SK-N-SH (cell line): ENCODE measurements at regions not wholly inside any gene's neighbourhood (a gene's known extent, or its start where the extent isn't known, plus 50 kb on each side); places are given as distances from the start of the nearest gene placed in this dataset.
A peak's percentile ranks its signal among the peaks of the same experiment; 100 is the strongest.

ENCODE experiments used
- CTCF ChIA-PET: fragments of 300-600, 350-600 bp; formaldehyde crosslinking; extraction: SDS; loops from one replicate; lab custom pipeline; 2021; lab: Yijun Ruan, JAX
- POLR2A ChIA-PET: fragments of 350-600 bp; sonication (Branson Sonifier 250); formaldehyde crosslinking; extraction: SDS; loops from one replicate; lab custom pipeline; 2020; ENCODE audit warnings: antibody characterized with exemption, inconsistent platforms; lab: Yijun Ruan, JAX
- DNase-seq: peaks from one replicate; pipeline ENCODE4 v3.0.0; 2012
- H2AFZ ChIP-seq: fragments of 200-600 bp; sonication (generic); 2 replicates; pipeline ENCODE4 v1.8.1; 2016; ENCODE audit warnings: antibody characterized with exemption, mild to moderate bottlenecking, low read depth
- H3F3A ChIP-seq: fragments of 200-600 bp; sonication (generic); replicated peaks from 2 replicates; pipeline ENCODE3; 2016; ENCODE audit warnings: antibody characterized with exemption, mild to moderate bottlenecking; ENCODE audit not compliant: insufficient read depth
- H3K27ac ChIP-seq, 2 experiments: fragments of 200-500 bp in 1 of 2; fragments of 200-600 bp in 1 of 2; sonication (Bioruptor generic) in 1 of 2; sonication (generic), shearing (Covaris generic) in 1 of 2; 2 replicates each; pipeline versions ENCODE4 v1.5.1 to v1.6.1; 2014 to 2016; ENCODE audit warnings: low read depth in 2 of 2, inconsistent platforms in 1 of 2, low read length in 1 of 2, mild to moderate bottlenecking in 1 of 2, mixed read lengths in 1 of 2
- H3K27me3 ChIP-seq: fragments of 200-600 bp; sonication (generic), shearing (Covaris generic); 2 replicates; pipeline ENCODE4 v1.6.1; 2016; ENCODE audit warnings: mixed run types; ENCODE audit not compliant: insufficient read depth
- H3K36me3 ChIP-seq, 2 experiments: fragments of 200-500 bp in 1 of 2; fragments of 200-600 bp in 1 of 2; sonication (Bioruptor generic) in 1 of 2; sonication (generic) in 1 of 2; replicated peaks in 1 of 2; 2 replicates each; pipeline versions ENCODE3 to v1.5.1; 2014 to 2016; ENCODE audit warnings: low read length in 1 of 2, mild to moderate bottlenecking in 1 of 2; ENCODE audit not compliant: insufficient read depth in 2 of 2, control insufficient read depth in 1 of 2
- H3K4me1 ChIP-seq, 2 experiments: fragments of 200-500 bp in 1 of 2; fragments of 200-600 bp in 1 of 2; sonication (Bioruptor generic) in 1 of 2; sonication (generic), shearing (Covaris generic) in 1 of 2; 2 replicates each; pipeline versions ENCODE4 v1.5.1 to v1.6.1; 2014 to 2016; ENCODE audit warnings: low read depth in 1 of 2, low read length in 1 of 2, mixed run types in 1 of 2; ENCODE audit not compliant: insufficient read depth in 2 of 2, control insufficient read depth in 1 of 2
- H3K4me2 ChIP-seq: fragments of 200-600 bp; sonication (generic), shearing (Covaris generic); 2 replicates; pipeline ENCODE4 v1.6.1; 2017; ENCODE audit warnings: mixed run types
- H3K4me3 ChIP-seq, 2 experiments: fragments of 200-500 bp in 1 of 2; fragments of 200-600 bp in 1 of 2; sonication (Bioruptor generic) in 1 of 2; sonication (generic), shearing (Covaris generic) in 1 of 2; 2 replicates each; pipeline versions ENCODE4 v1.5.1 to v1.8.1; 2014 to 2016; ENCODE audit warnings: low read depth in 2 of 2, inconsistent platforms in 1 of 2, low read length in 1 of 2, mild to moderate bottlenecking in 1 of 2, mixed read lengths in 1 of 2, moderate library complexity in 1 of 2
- H3K79me2 ChIP-seq: fragments of 200-600 bp; sonication (generic); 2 replicates; pipeline ENCODE4 v1.8.1; 2017; ENCODE audit warnings: mild to moderate bottlenecking; ENCODE audit not compliant: insufficient read depth
- H3K9ac ChIP-seq: fragments of 200-600 bp; sonication (generic); 2 replicates; pipeline ENCODE4 v1.6.1; 2017; ENCODE audit warnings: mixed run types
- H3K9me2 ChIP-seq: fragments of 200-600 bp; sonication (generic); 2 replicates; pipeline ENCODE4 v1.6.1; 2017; ENCODE audit warnings: mixed run types
- H3K9me3 ChIP-seq: fragments of 200-600 bp; sonication (generic); 2 replicates; pipeline ENCODE4 v1.6.1; 2017; ENCODE audit warnings: mixed run types, mild to moderate bottlenecking, moderate library complexity
- H4K20me1 ChIP-seq: fragments of 200-600 bp; sonication (generic); 2 replicates; pipeline ENCODE4 v1.6.1; 2017; ENCODE audit warnings: mild to moderate bottlenecking, mixed run types; ENCODE audit not compliant: insufficient read depth
- ELF1 ChIP-seq: IDR thresholded peaks from 2 replicates; pipeline ENCODE4 v1.4.0; 2012
- EP300 ChIP-seq, 2 experiments: IDR thresholded peaks; 2 replicates each; pipeline versions ENCODE4 v1.4.0 to v1.6.1; 2012; ENCODE audit warnings: borderline replicate concordance in 1 of 2, low read depth in 1 of 2, low read length in 1 of 2
- EZH2phosphoT487 ChIP-seq: fragments of 200-600 bp; sonication (generic); IDR thresholded peaks from 2 replicates; pipeline ENCODE4 v1.6.1; 2017; ENCODE audit warnings: low read depth, mixed run types, mild to moderate bottlenecking, antibody characterized with exemption, moderate library complexity, borderline replicate concordance
- FOSL2 ChIP-seq: IDR thresholded peaks from 2 replicates; pipeline ENCODE4 v1.4.0; 2012; ENCODE audit warnings: low read depth, mild to moderate bottlenecking, moderate library complexity, borderline replicate concordance
- FOXM1 ChIP-seq: IDR thresholded peaks from 2 replicates; pipeline ENCODE4 v1.4.0; 2012; ENCODE audit warnings: low read depth, mild to moderate bottlenecking
- GABPA ChIP-seq: IDR thresholded peaks from 2 replicates; pipeline ENCODE4 v1.4.0; 2012; ENCODE audit warnings: low read depth, mild to moderate bottlenecking
- MXI1 ChIP-seq: IDR thresholded peaks from 2 replicates; pipeline ENCODE4 v1.6.1; 2012; ENCODE audit warnings: mild to moderate bottlenecking, low read depth, low read length, improper control_type of control experiment
- NRF1 ChIP-seq: IDR thresholded peaks from 2 replicates; pipeline ENCODE4 v1.6.1; 2012; ENCODE audit warnings: low read depth, mild to moderate bottlenecking, low read length
- RAD21 ChIP-seq: IDR thresholded peaks from 2 replicates; pipeline ENCODE4 v1.6.1; 2012; ENCODE audit warnings: mild to moderate bottlenecking, low read length
- RCOR1 ChIP-seq: fragments of 150-350 bp; IDR thresholded peaks from 2 replicates; pipeline ENCODE4 v1.6.1; 2017; ENCODE audit warnings: antibody characterized with exemption, low read length
- RFX5 ChIP-seq: IDR thresholded peaks from 2 replicates; pipeline ENCODE4 v1.6.1; 2012; ENCODE audit warnings: mild to moderate bottlenecking, improper control_type of control experiment, low read length
- RXRA ChIP-seq: IDR thresholded peaks from 2 replicates; pipeline ENCODE4 v1.4.0; 2012; ENCODE audit warnings: low read depth, mild to moderate bottlenecking, borderline replicate concordance
- SIN3A ChIP-seq: IDR thresholded peaks from 2 replicates; pipeline ENCODE4 v1.6.1; 2012; ENCODE audit warnings: low read depth, mild to moderate bottlenecking, low read length, moderate library complexity, borderline replicate concordance
- TAF1 ChIP-seq: IDR thresholded peaks from 2 replicates; pipeline ENCODE4 v1.6.1; 2012; ENCODE audit warnings: low read depth, mild to moderate bottlenecking, low read length, moderate library complexity, borderline replicate concordance
- TCF12 ChIP-seq: IDR thresholded peaks from 2 replicates; pipeline ENCODE4 v1.4.0; 2012
- TEAD4 ChIP-seq: IDR thresholded peaks from 2 replicates; pipeline ENCODE4 v1.4.0; 2012; ENCODE audit warnings: mild to moderate bottlenecking, borderline replicate concordance; ENCODE audit not compliant: insufficient read depth
- YY1 ChIP-seq: IDR thresholded peaks from 2 replicates; pipeline ENCODE4 v1.4.0; 2012; ENCODE audit warnings: low read depth, mild to moderate bottlenecking
- WGBS: methylation state at CpG from one replicate; pipeline ENCODE4 v1.1.6; 2017; ENCODE audit warnings: low lambda C conversion rate; 5-methylcytosine and 5-hydroxymethylcytosine counted together
- TF ChIP-seq, protein P1 (sequence below): IDR thresholded peaks from 2 replicates; pipeline ENCODE4 v1.4.0; 2012; ENCODE audit warnings: low read depth, borderline replicate concordance
- TF ChIP-seq, protein P2 (sequence below): IDR thresholded peaks from 2 replicates; pipeline ENCODE4 v1.4.0; 2012; ENCODE audit warnings: low read depth
- TF ChIP-seq, protein P3 (sequence below): fragments of 150-350 bp; IDR thresholded peaks from 2 replicates; pipeline ENCODE4 v1.6.1; 2017; ENCODE audit warnings: antibody characterized with exemption, low read length, low read depth, borderline replicate concordance
- TF ChIP-seq, protein P4 (sequence below): IDR thresholded peaks from 2 replicates; pipeline ENCODE4; 2012
- TF ChIP-seq, protein P5 (sequence below): fragments of 150-350 bp; IDR thresholded peaks from 2 replicates; pipeline ENCODE4 v1.6.1; 2016; ENCODE audit warnings: mild to moderate bottlenecking, low read depth, low read length
- TF ChIP-seq, protein P6 (sequence below): IDR thresholded peaks from 2 replicates; pipeline ENCODE4 v1.6.1; 2012; ENCODE audit warnings: mild to moderate bottlenecking, low read depth, low read length, moderate library complexity
- TF ChIP-seq, protein P7 (sequence below): IDR thresholded peaks from 2 replicates; pipeline ENCODE4 v1.4.0; 2012; ENCODE audit warnings: low read depth, borderline replicate concordance

DNA sequence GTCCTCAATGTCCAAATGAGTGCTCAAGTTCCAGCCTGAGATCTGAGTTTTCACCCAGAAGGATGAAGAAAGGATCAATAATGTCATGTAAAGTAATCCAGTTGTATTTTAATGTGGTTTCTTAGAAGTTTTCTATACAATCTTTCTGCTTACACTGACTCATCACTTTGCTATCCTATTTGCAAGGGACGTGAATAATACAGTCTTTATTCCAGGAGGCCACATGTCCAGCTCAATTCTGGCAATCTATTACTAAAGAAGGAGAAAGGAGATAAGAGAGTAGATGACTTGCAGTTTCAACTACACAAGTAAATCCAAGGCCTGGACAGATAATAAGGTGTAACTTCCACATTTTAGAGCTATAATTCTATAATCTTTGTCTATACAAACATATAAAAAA lies 601.1 kb upstream of the SETBP1 start:
- H3K4me3 ChIP-seq = 0 out of 4 replicates have a peak overlapping the region, but pooled peaks of 1 of the 2 experiments have one; percentile 9
- H3K27me3 ChIP-seq = no peaks in the 10 kb centered on the region
- peak overlapping the region; percentile 58 to 68 for H3K27ac ChIP-seq
- H3K4me2 ChIP-seq = peak overlapping the region; percentile 63; the same call in 1 of the 2 replicates
- 7% methylated on average over 1 of the region's 1 CpG for WGBS
- peaks cover 0 to 6% of the 10 kb centered on the region in 2 experiments for H3K36me3 ChIP-seq
- 0 out of 2 replicates have a peak, but pooled peaks cover 4% of the 10 kb centered on the region for H3K9me2 ChIP-seq
- no peak for DNase-seq
- CTCF ChIA-PET = no interaction called here
- H2AFZ ChIP-seq = peak overlapping the region; percentile 22; the same call in 1 of the 2 replicates
- POLR2A ChIA-PET = no interaction called here
- peaks cover 10% of the 10 kb centered on the region for H3F3A ChIP-seq
- no peak overlapping the region for H3K9ac ChIP-seq
- no peaks in the 10 kb centered on the region for H4K20me1 ChIP-seq
- H3K9me3 ChIP-seq = no peaks in the 10 kb centered on the region
- peaks cover 0 to 5% of the 10 kb centered on the region in 2 experiments; a peak in 2 of 4 replicates for H3K4me1 ChIP-seq
- no peaks in the 10 kb centered on the region for H3K79me2 ChIP-seq
- no peak for TF ChIP-seq RAD21
- no peak for TF ChIP-seq RCOR1
- TF ChIP-seq, protein P1, sequence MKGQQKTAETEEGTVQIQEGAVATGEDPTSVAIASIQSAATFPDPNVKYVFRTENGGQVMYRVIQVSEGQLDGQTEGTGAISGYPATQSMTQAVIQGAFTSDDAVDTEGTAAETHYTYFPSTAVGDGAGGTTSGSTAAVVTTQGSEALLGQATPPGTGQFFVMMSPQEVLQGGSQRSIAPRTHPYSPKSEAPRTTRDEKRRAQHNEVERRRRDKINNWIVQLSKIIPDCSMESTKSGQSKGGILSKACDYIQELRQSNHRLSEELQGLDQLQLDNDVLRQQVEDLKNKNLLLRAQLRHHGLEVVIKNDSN = peak; percentile 52; the same call in 1 of the 2 replicates
- no peak for TF ChIP-seq MXI1
- TF ChIP-seq ELF1 = no peak
- TF ChIP-seq RXRA = no peak
- TF ChIP-seq, protein P2, sequence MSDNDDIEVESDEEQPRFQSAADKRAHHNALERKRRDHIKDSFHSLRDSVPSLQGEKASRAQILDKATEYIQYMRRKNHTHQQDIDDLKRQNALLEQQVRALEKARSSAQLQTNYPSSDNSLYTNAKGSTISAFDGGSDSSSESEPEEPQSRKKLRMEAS = 0 out of 2 replicates have a peak, but pooled peaks have one; percentile 17
- TF ChIP-seq, protein P3, sequence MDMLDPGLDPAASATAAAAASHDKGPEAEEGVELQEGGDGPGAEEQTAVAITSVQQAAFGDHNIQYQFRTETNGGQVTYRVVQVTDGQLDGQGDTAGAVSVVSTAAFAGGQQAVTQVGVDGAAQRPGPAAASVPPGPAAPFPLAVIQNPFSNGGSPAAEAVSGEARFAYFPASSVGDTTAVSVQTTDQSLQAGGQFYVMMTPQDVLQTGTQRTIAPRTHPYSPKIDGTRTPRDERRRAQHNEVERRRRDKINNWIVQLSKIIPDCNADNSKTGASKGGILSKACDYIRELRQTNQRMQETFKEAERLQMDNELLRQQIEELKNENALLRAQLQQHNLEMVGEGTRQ = no peak
- peak; percentile 43; the same call in 1 of the 2 replicates for TF ChIP-seq TEAD4
- TF ChIP-seq SIN3A = no peak
- no peak for TF ChIP-seq TAF1
- TF ChIP-seq FOSL2 = peak; percentile 73; the same call in 1 of the 2 replicates
- no peak for TF ChIP-seq RFX5
- TF ChIP-seq, protein P4, sequence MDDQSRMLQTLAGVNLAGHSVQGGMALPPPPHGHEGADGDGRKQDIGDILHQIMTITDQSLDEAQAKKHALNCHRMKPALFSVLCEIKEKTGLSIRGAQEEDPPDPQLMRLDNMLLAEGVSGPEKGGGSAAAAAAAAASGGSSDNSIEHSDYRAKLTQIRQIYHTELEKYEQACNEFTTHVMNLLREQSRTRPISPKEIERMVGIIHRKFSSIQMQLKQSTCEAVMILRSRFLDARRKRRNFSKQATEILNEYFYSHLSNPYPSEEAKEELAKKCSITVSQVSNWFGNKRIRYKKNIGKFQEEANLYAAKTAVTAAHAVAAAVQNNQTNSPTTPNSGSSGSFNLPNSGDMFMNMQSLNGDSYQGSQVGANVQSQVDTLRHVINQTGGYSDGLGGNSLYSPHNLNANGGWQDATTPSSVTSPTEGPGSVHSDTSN = peak; percentile 74
- no peak for TF ChIP-seq NRF1
- no peak; the same call in 1 of the 2 replicates for TF ChIP-seq GABPA
- TF ChIP-seq, protein P5, sequence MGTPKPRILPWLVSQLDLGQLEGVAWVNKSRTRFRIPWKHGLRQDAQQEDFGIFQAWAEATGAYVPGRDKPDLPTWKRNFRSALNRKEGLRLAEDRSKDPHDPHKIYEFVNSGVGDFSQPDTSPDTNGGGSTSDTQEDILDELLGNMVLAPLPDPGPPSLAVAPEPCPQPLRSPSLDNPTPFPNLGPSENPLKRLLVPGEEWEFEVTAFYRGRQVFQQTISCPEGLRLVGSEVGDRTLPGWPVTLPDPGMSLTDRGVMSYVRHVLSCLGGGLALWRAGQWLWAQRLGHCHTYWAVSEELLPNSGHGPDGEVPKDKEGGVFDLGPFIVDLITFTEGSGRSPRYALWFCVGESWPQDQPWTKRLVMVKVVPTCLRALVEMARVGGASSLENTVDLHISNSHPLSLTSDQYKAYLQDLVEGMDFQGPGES = no peak
- TF ChIP-seq, protein P6, sequence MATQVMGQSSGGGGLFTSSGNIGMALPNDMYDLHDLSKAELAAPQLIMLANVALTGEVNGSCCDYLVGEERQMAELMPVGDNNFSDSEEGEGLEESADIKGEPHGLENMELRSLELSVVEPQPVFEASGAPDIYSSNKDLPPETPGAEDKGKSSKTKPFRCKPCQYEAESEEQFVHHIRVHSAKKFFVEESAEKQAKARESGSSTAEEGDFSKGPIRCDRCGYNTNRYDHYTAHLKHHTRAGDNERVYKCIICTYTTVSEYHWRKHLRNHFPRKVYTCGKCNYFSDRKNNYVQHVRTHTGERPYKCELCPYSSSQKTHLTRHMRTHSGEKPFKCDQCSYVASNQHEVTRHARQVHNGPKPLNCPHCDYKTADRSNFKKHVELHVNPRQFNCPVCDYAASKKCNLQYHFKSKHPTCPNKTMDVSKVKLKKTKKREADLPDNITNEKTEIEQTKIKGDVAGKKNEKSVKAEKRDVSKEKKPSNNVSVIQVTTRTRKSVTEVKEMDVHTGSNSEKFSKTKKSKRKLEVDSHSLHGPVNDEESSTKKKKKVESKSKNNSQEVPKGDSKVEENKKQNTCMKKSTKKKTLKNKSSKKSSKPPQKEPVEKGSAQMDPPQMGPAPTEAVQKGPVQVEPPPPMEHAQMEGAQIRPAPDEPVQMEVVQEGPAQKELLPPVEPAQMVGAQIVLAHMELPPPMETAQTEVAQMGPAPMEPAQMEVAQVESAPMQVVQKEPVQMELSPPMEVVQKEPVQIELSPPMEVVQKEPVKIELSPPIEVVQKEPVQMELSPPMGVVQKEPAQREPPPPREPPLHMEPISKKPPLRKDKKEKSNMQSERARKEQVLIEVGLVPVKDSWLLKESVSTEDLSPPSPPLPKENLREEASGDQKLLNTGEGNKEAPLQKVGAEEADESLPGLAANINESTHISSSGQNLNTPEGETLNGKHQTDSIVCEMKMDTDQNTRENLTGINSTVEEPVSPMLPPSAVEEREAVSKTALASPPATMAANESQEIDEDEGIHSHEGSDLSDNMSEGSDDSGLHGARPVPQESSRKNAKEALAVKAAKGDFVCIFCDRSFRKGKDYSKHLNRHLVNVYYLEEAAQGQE = no peak
- peak; percentile 69 for TF ChIP-seq TCF12
- peak; percentile 8 to 45; a peak in 1 of 4 replicates for TF ChIP-seq EP300 (IDR thresholded peaks at IDR 0.05; ENCODE audit: borderline replicate concordance in 1 of 2, low read depth in 1 of 2, low read length in 1 of 2)
- TF ChIP-seq EZH2phosphoT487 = no peak
- TF ChIP-seq, protein P7, sequence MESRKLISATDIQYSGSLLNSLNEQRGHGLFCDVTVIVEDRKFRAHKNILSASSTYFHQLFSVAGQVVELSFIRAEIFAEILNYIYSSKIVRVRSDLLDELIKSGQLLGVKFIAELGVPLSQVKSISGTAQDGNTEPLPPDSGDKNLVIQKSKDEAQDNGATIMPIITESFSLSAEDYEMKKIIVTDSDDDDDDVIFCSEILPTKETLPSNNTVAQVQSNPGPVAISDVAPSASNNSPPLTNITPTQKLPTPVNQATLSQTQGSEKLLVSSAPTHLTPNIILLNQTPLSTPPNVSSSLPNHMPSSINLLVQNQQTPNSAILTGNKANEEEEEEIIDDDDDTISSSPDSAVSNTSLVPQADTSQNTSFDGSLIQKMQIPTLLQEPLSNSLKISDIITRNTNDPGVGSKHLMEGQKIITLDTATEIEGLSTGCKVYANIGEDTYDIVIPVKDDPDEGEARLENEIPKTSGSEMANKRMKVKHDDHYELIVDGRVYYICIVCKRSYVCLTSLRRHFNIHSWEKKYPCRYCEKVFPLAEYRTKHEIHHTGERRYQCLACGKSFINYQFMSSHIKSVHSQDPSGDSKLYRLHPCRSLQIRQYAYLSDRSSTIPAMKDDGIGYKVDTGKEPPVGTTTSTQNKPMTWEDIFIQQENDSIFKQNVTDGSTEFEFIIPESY = no peak
- TF ChIP-seq FOXM1 = peak; percentile 26; the same call in 1 of the 2 replicates
- TF ChIP-seq YY1 = no peak
